Cardiac septum (tissue), 1 donor: ENCODE measurements at regions not wholly inside any gene's neighbourhood (a gene's known extent, or its start where the extent isn't known, plus 50 kb on each side); places are given as distances from the start of the nearest gene placed in this dataset.
"Not testable (repeated sequence)": the region's sequence is repeated elsewhere in the genome, so short reads cannot be mapped to it uniquely, and the experiment has no call there.

Experiments
- DNase-seq: peaks from one replicate; pipeline ENCODE4 v3.0.0-alpha.2; 2020; ENCODE audit warnings: low spot score
- intact Hi-C: fragments of 100-400 bp; cut with DNase I; formaldehyde crosslinking; loops from one replicate; pipeline ENCODE4 v1.14.0; 2022
- donor health status: DM: no; HTN: no; CAD: no.

GRCh38 chr6:49299279-49299678 lies 163.8 kb downstream of the MMUT start:
- DNase-seq: no peak
- intact Hi-C loops: no loop called here

GRCh38 chr6:49284180-49284579 lies 178.9 kb downstream of the MMUT start:
- DNase-seq: no peak
- intact Hi-C loops: no loop called here

GRCh38 chr6:49274809-49275769 lies 188.0 kb downstream of the MMUT start:
- DNase-seq, intact Hi-C loops: not testable (repeated sequence)

- DNase-seq: no peak
- intact Hi-C loops: no loop called here
Observed at GRCh38 chr6:49269190-49269589, 193.9 kb downstream of the MMUT start.

- intact Hi-C loops: no loop called here
- DNase-seq: no peak
Observed at GRCh38 chr6:49264909-49265308, 198.1 kb downstream of the MMUT start.

GRCh38 chr6:49264496-49264895 lies 198.6 kb downstream of the MMUT start:
- intact Hi-C loops: no loop called here

GRCh38 chr6:49257549-49257948 lies 205.5 kb downstream of the MMUT start:
- intact Hi-C loops: no loop called here

More at GRCh38 chr6:49264496-49264895, 198.6 kb downstream of the MMUT start:
- DNase-seq: no peak

GRCh38 chr6:49255335-49255734 lies 207.7 kb downstream of the MMUT start:
- intact Hi-C loops: no loop called here
- no peak for DNase-seq

More at GRCh38 chr6:49257549-49257948, 205.5 kb downstream of the MMUT start:
- DNase-seq: no peak

- intact Hi-C loops: no loop called here
- DNase-seq: no peak
Observed at GRCh38 chr6:49252901-49253300, 210.2 kb downstream of the MMUT start.

GRCh38 chr6:49233483-49233882 lies 229.6 kb downstream of the MMUT start:
- DNase-seq: no peak
- intact Hi-C loops: no loop called here

- DNase-seq: no peak
- intact Hi-C loops: no loop called here
Observed at GRCh38 chr6:49225471-49225870, 237.6 kb downstream of the MMUT start.

GRCh38 chr6:49220293-49220692 lies 242.8 kb downstream of the MMUT start:
- intact Hi-C loops: no loop called here
- no peak for DNase-seq

GRCh38 chr6:49205526-49205925 lies 257.5 kb downstream of the MMUT start:
- intact Hi-C loops: no loop called here
- DNase-seq: no peak

- DNase-seq: no peak
- intact Hi-C loops: no loop called here
Observed at GRCh38 chr6:49202924-49203536, 260.0 kb downstream of the MMUT start.

- no peak for DNase-seq
- intact Hi-C loops: no loop called here
Observed at GRCh38 chr6:49198015-49198414, 265.0 kb downstream of the MMUT start.

GRCh38 chr6:49162379-49162778 lies 300.7 kb downstream of the MMUT start:
- intact Hi-C loops, DNase-seq: not testable (repeated sequence)

- no peak for DNase-seq
- intact Hi-C loops: no loop called here
Observed at GRCh38 chr6:49155316-49155715, 307.7 kb downstream of the MMUT start.

GRCh38 chr6:49151957-49152356 lies 311.1 kb downstream of the MMUT start:
- DNase-seq: no peak
- intact Hi-C loops: no loop called here

GRCh38 chr6:49151461-49151860 lies 311.6 kb downstream of the MMUT start:
- DNase-seq: no peak
- intact Hi-C loops: no loop called here

GRCh38 chr6:49151033-49151432 lies 312.0 kb downstream of the MMUT start:
- DNase-seq: no peak
- intact Hi-C loops: no loop called here

GRCh38 chr6:49145280-49145679 lies 317.8 kb downstream of the MMUT start:
- no peak for DNase-seq
- intact Hi-C loops: no loop called here
